Activated naive CD4-positive, alpha-beta T cell treated with anti-CD3 and anti-CD28 coated beads, Interleukin-2, amount 50 U/mL, for 72 hours (primary cell): ENCODE measurements at regions not wholly inside any gene's neighbourhood (a gene's known extent, or its start where the extent isn't known, plus 50 kb on each side); places are given as distances from the start of the nearest gene placed in this dataset.

Experiments used
- ATAC-seq, 2 donors: fragments of 150-1000 bp; cut with Tn5 transposase; 2 replicates each; pipeline ENCODE4 v1.10.0; 2021; ENCODE audit warnings: mild to moderate bottlenecking in 2 of 2, moderate library complexity in 2 of 2
- DNase-seq, 2 donors: peaks; one replicate each; pipeline ENCODE4 v3.0.0; 2021 to 2022; ENCODE audit warnings: low spot score in 2 of 2
- H3K27ac Mint-ChIP-seq, 2 donors: one replicate each; pipeline ENCODE4 v1.8.0; 2022; ENCODE audit warnings: mild to moderate bottlenecking in 2 of 2, mixed read lengths in 2 of 2
- H3K36me3 Mint-ChIP-seq, 2 donors: one replicate each; pipeline ENCODE4 v1.8.0; 2022; ENCODE audit warnings: mixed read lengths in 2 of 2
- H3K9me3 Mint-ChIP-seq, 2 donors: one replicate each; pipeline ENCODE4 v1.8.0; 2022; ENCODE audit warnings: mixed read lengths in 2 of 2

GRCh38 chr13:53351021-53351420 lies 322.4 kb downstream of the OLFM4 start:
- no peak for DNase-seq
- Mint-ChIP-seq H3K27ac (no peak overlapping the region), H3K36me3 (no peaks in the 10 kb centered on the region), H3K9me3 (peaks cover 8 to 29% of the 10 kb centered on the region in 2 donors)
- no peak for ATAC-seq

- Mint-ChIP-seq H3K27ac (no peak overlapping the region), H3K36me3 (no peaks in the 10 kb centered on the region), H3K9me3 (peaks cover 5 to 7% of the 10 kb centered on the region in 2 donors)
- DNase-seq (no peak), ATAC-seq (no peak)
These were observed 329.0 kb downstream of the OLFM4 start for GRCh38 chr13:53357582-53357981.

- ATAC-seq (no peak), DNase-seq (no peak)
These were observed 340.3 kb downstream of the OLFM4 start for GRCh38 chr13:53368948-53369347.

GRCh38 chr13:53379485-53379884 lies 350.9 kb downstream of the OLFM4 start:
- no peak for DNase-seq
- Mint-ChIP-seq H3K27ac (no peak overlapping the region), H3K9me3 (peaks cover 0 to 12% of the 10 kb centered on the region in 2 donors), H3K36me3 (peaks cover 0 to 4% of the 10 kb centered on the region in 2 donors)
- no peak for ATAC-seq

More at GRCh38 chr13:53368948-53369347, 340.3 kb downstream of the OLFM4 start:
- H3K27ac Mint-ChIP-seq = no peak overlapping the region
- no peaks in the 10 kb centered on the region for H3K36me3 Mint-ChIP-seq
- H3K9me3 Mint-ChIP-seq = peaks cover 0 to 3% of the 10 kb centered on the region in 2 donors

- peaks cover 4 to 21% of the 10 kb centered on the region in 2 donors for H3K9me3 Mint-ChIP-seq
- no peak overlapping the region for H3K27ac Mint-ChIP-seq
- DNase-seq (no peak), ATAC-seq (no peak)
- peaks cover 0 to 4% of the 10 kb centered on the region in 2 donors for H3K36me3 Mint-ChIP-seq
These were observed 353.4 kb downstream of the OLFM4 start for GRCh38 chr13:53382008-53382407.

GRCh38 chr13:53398051-53398450 lies 369.4 kb downstream of the OLFM4 start:
- ATAC-seq (no peak), DNase-seq (no peak)
- H3K27ac Mint-ChIP-seq = no peak overlapping the region
- H3K36me3 Mint-ChIP-seq = peaks cover 0 to 4% of the 10 kb centered on the region in 2 donors
- peaks cover 11 to 12% of the 10 kb centered on the region in 2 donors for H3K9me3 Mint-ChIP-seq

- Mint-ChIP-seq H3K27ac (no peak overlapping the region), H3K36me3 (no peaks in the 10 kb centered on the region), H3K9me3 (peaks cover 4% of the 10 kb centered on the region in 2 donors)
- DNase-seq (no peak), ATAC-seq (no peak)
These were observed 377.0 kb downstream of the OLFM4 start for GRCh38 chr13:53405616-53406015.

GRCh38 chr13:53408306-53408705 lies 379.7 kb downstream of the OLFM4 start:
- ATAC-seq (no peak), DNase-seq (no peak)
- Mint-ChIP-seq H3K27ac (no peak overlapping the region), H3K36me3 (no peaks in the 10 kb centered on the region), H3K9me3 (peaks cover 4% of the 10 kb centered on the region in 2 donors)

GRCh38 chr13:53408847-53409568 lies 380.4 kb downstream of the OLFM4 start:
- H3K27ac Mint-ChIP-seq = no peak overlapping the region
- no peaks in the 10 kb centered on the region for H3K36me3 Mint-ChIP-seq
- H3K9me3 Mint-ChIP-seq = peaks cover 4 to 8% of the 10 kb centered on the region in 2 donors
- ATAC-seq = no peak
- no peak for DNase-seq

GRCh38 chr13:53411463-53411862 lies 382.9 kb downstream of the OLFM4 start:
- Mint-ChIP-seq H3K36me3 (no peaks in the 10 kb centered on the region), H3K27ac (no peak overlapping the region), H3K9me3 (peaks cover 4 to 10% of the 10 kb centered on the region in 2 donors)
- ATAC-seq = no peak
- no peak for DNase-seq

- Mint-ChIP-seq H3K36me3 (no peaks in the 10 kb centered on the region), H3K9me3 (peaks cover under 1 to 16% of the 10 kb centered on the region in 2 donors)
- no peak for ATAC-seq
These were observed 386.5 kb downstream of the OLFM4 start for GRCh38 chr13:53415135-53415534.

GRCh38 chr13:53417601-53418000 lies 389.0 kb downstream of the OLFM4 start:
- H3K36me3 Mint-ChIP-seq = no peaks in the 10 kb centered on the region
- DNase-seq (no peak), ATAC-seq (no peak)
- H3K9me3 Mint-ChIP-seq = peaks cover 0 to 16% of the 10 kb centered on the region in 2 donors
- no peak overlapping the region for H3K27ac Mint-ChIP-seq

More at GRCh38 chr13:53415135-53415534, 386.5 kb downstream of the OLFM4 start:
- no peak overlapping the region for H3K27ac Mint-ChIP-seq
- DNase-seq = no peak

- Mint-ChIP-seq H3K9me3 (peaks cover 0 to 6% of the 10 kb centered on the region in 2 donors), H3K27ac (no peak overlapping the region), H3K36me3 (peaks cover 0 to 1% of the 10 kb centered on the region in 2 donors)
- DNase-seq = no peak
- ATAC-seq = no peak
These were observed 393.8 kb downstream of the OLFM4 start for GRCh38 chr13:53422415-53422814.

- ATAC-seq = no peak
- peaks cover 7% of the 10 kb centered on the region in 2 donors for H3K9me3 Mint-ChIP-seq
- peaks cover 0 to 5% of the 10 kb centered on the region in 2 donors for H3K36me3 Mint-ChIP-seq
- H3K27ac Mint-ChIP-seq = no peak overlapping the region
- no peak for DNase-seq
These were observed 407.8 kb downstream of the OLFM4 start for GRCh38 chr13:53436396-53436795.

- peaks cover 0 to 5% of the 10 kb centered on the region in 2 donors for H3K36me3 Mint-ChIP-seq
- ATAC-seq = no peak
- H3K27ac Mint-ChIP-seq = no peak overlapping the region
- H3K9me3 Mint-ChIP-seq = peaks cover 7 to 10% of the 10 kb centered on the region in 2 donors
- no peak for DNase-seq
These were observed 411.0 kb downstream of the OLFM4 start for GRCh38 chr13:53439439-53440225.

GRCh38 chr13:53442979-53443378 lies 414.4 kb downstream of the OLFM4 start:
- DNase-seq (no peak), ATAC-seq (no peak)
- Mint-ChIP-seq H3K36me3 (peaks cover 0 to 5% of the 10 kb centered on the region in 2 donors), H3K9me3 (peaks cover 7 to 13% of the 10 kb centered on the region in 2 donors), H3K27ac (no peak overlapping the region)

- H3K9me3 Mint-ChIP-seq = peaks cover 19 to 26% of the 10 kb centered on the region in 2 donors
- no peak overlapping the region for H3K27ac Mint-ChIP-seq
- no peak for ATAC-seq
- no peak for DNase-seq
- peaks cover 7 to 17% of the 10 kb centered on the region in 2 donors for H3K36me3 Mint-ChIP-seq
These were observed 417.1 kb downstream of the OLFM4 start for GRCh38 chr13:53445686-53446085.
